HepG2 (cell line): ENCODE measurements at regions not wholly inside any gene's neighbourhood (a gene's known extent, or its start where the extent isn't known, plus 50 kb on each side); places are given as distances from the start of the nearest gene placed in this dataset.
A peak's percentile ranks its signal among the peaks of the same experiment; 100 is the strongest.

Source experiments
- ATAC-seq: fragments of 200-7000 bp; cut with Tn5 transposase; 3 replicates; pipeline ENCODE4 v1.9.1; 2020; ENCODE audit warnings: mild to moderate bottlenecking, moderate library complexity
- BruUV-seq: library from RNA; stranded (reverse); fragments of 400-500 nt; replicated peaks from 2 replicates; lab custom pipeline; 2021; lab: Mats Ljungman, UMichigan
- CTCF ChIA-PET: fragments of 300-600 bp; formaldehyde crosslinking; extraction: SDS; loops from one replicate; lab custom pipeline; 2021; ENCODE audit warnings: low total read pairs, inconsistent platforms, low intra/inter-chr PET ratio; lab: Yijun Ruan, JAX
- POLR2A ChIA-PET: fragments of 350-600 bp; sonication (Branson Sonifier 250); formaldehyde crosslinking; loops from one replicate; lab custom pipeline; 2020; ENCODE audit warnings: antibody characterized with exemption, inconsistent platforms; lab: Yijun Ruan, JAX
- DNase-seq: peaks from one replicate; pipeline ENCODE4 v3.0.0-alpha.2; 2015; ENCODE audit warnings: low spot score
- FAIRE-seq: peaks from 3 replicates; lab custom pipeline; 2011; peaks lifted over from hg19 to GRCh38; lab: Jason Lieb, UNC
- H2AFZ ChIP-seq: one replicate; pipeline ENCODE4 v1.6.1; 2011; ENCODE audit warnings: low read length, inconsistent platforms
- H3K27ac ChIP-seq: fragments of 300-600 bp; 3 replicates; pipeline ENCODE4 v1.8.0; 2011; ENCODE audit warnings: mixed run types, mild to moderate bottlenecking, mixed read lengths, low read length, inconsistent platforms; ENCODE audit not compliant: insufficient read depth; ENCODE audit errors: extremely low read length
- H3K27me3 ChIP-seq, 2 experiments: fragments of 200-600 bp in 1 of 2; 2 replicates in 1 of 2; 3 replicates in 1 of 2; pipeline versions ENCODE4 v1.6.0 to v1.8.0; 2011; ENCODE audit warnings: low read length in 2 of 2, mild to moderate bottlenecking in 2 of 2, moderate library complexity in 2 of 2, inconsistent platforms in 1 of 2; ENCODE audit not compliant: insufficient read depth in 2 of 2, control insufficient read depth in 1 of 2
- H3K36me3 ChIP-seq, 2 experiments: fragments of 200-600 bp in 1 of 2; replicated peaks in 1 of 2; 2 replicates in 1 of 2; 3 replicates in 1 of 2; pipeline versions ENCODE4 v1.5.1 to v1.8.0; 2011; ENCODE audit warnings: low read length in 2 of 2, inconsistent platforms in 1 of 2; ENCODE audit not compliant: insufficient read depth in 2 of 2, control insufficient read depth in 1 of 2
- H3K4me1 ChIP-seq: 2 replicates; pipeline ENCODE4 v1.5.1; 2012; ENCODE audit warnings: low read length, inconsistent platforms; ENCODE audit not compliant: insufficient read depth
- H3K4me2 ChIP-seq: 2 replicates; pipeline ENCODE4 v1.6.0; 2011; ENCODE audit warnings: low read depth, low read length, inconsistent platforms
- H3K4me3 ChIP-seq, 3 experiments: fragments of 200-600 bp in 1 of 3; sonication (generic), shearing (Covaris generic) in 1 of 3; replicated peaks in 1 of 3; 2 replicates each; pipeline ENCODE4 v1.5.1; 2011 to 2016; ENCODE audit warnings: low read length in 3 of 3, inconsistent platforms in 2 of 3, low read depth in 2 of 3, mild to moderate bottlenecking in 2 of 3, control low read depth in 1 of 3, mixed read lengths in 1 of 3; ENCODE audit not compliant: insufficient read depth in 1 of 3
- H3K79me2 ChIP-seq: one replicate; pipeline ENCODE4 v1.6.1; 2011; ENCODE audit warnings: low read length, inconsistent platforms; ENCODE audit not compliant: insufficient read depth
- H3K9ac ChIP-seq: 2 replicates; pipeline ENCODE4 v1.6.0; 2011; ENCODE audit warnings: mild to moderate bottlenecking, low read depth, low read length, inconsistent platforms; ENCODE audit not compliant: insufficient read depth
- H3K9me3 ChIP-seq: 2 replicates; pipeline ENCODE4 v1.5.1; 2012; ENCODE audit warnings: mild to moderate bottlenecking, low read length
- H4K20me1 ChIP-seq: 2 replicates; pipeline ENCODE4 v1.6.0; 2011; ENCODE audit warnings: inconsistent platforms, mild to moderate bottlenecking, low read length, moderate library complexity; ENCODE audit not compliant: insufficient read depth
- AKAP8 ChIP-seq: sonication (generic); formaldehyde crosslinking; IDR thresholded peaks from 2 replicates; pipeline ENCODE4 v1.5.1; 2020; ENCODE audit warnings: mild to moderate bottlenecking, missing genetic modification reagents
- KLF6 ChIP-seq: IDR thresholded peaks from 2 replicates; pipeline ENCODE4 v1.8.0; 2016; ENCODE audit warnings: missing biosample characterization, missing genetic modification reagents
- MAFF ChIP-seq: IDR thresholded peaks from 2 replicates; pipeline ENCODE4 v1.6.1; 2011; ENCODE audit warnings: low read depth, low read length, improper control_type of control experiment
- MAFK ChIP-seq, 2 experiments: IDR thresholded peaks in 1 of 2; conservative IDR thresholded peaks in 1 of 2; 2 replicates each; pipeline ENCODE4 v1.6.1; 2011; ENCODE audit warnings: improper control_type of control experiment in 2 of 2, low read length in 2 of 2
- PAXIP1 ChIP-seq: sonication (generic); formaldehyde crosslinking; conservative IDR thresholded peaks from 2 replicates; pipeline ENCODE4 v1.4.0; 2020; ENCODE audit warnings: mild to moderate bottlenecking, missing genetic modification reagents, moderate library complexity
- PLRG1 ChIP-seq: fragments of 450-650 bp; conservative IDR thresholded peaks from 2 replicates; pipeline ENCODE4 v1.6.1; 2016
- TOPORS ChIP-seq: sonication (generic); formaldehyde crosslinking; IDR thresholded peaks from 2 replicates; pipeline ENCODE4 v1.8.0; 2023; ENCODE audit warnings: mild to moderate bottlenecking, missing genetic modification reagents
- ZBTB1 ChIP-seq: sonication (generic); formaldehyde crosslinking; IDR thresholded peaks from 2 replicates; pipeline ENCODE4 v1.4.0; 2020; ENCODE audit warnings: missing genetic modification reagents, borderline replicate concordance
- ZNF446 ChIP-seq: sonication (generic); formaldehyde crosslinking; IDR thresholded peaks from 2 replicates; pipeline ENCODE4 v1.5.0; 2020; ENCODE audit warnings: mild to moderate bottlenecking, missing genetic modification reagents
- ZNF775 ChIP-seq: sonication (generic); formaldehyde crosslinking; IDR thresholded peaks from 2 replicates; pipeline ENCODE4 v1.4.0; 2020; ENCODE audit warnings: missing genetic modification reagents, mild to moderate bottlenecking, moderate library complexity, borderline replicate concordance
- WGBS: methylation state at CpG from one replicate; pipeline ENCODE4 v1.1.6; 2017; ENCODE audit warnings: low lambda C conversion rate; 5-methylcytosine and 5-hydroxymethylcytosine counted together
- in situ Hi-C: cut with HindIII; loops from 2 replicates; pipeline ENCODE4 v1.10.0; 2017; ENCODE audit warnings: low pct_unique_long_range_greater_than_20kb; ENCODE audit not compliant: extremely low pct_ligation_motif_present
- intact Hi-C: fragments of 100-400 bp; cut with micrococcal nuclease; formaldehyde crosslinking; loops from one replicate; pipeline ENCODE4 v1.10.0; 2022; ENCODE audit not compliant: unreplicated experiment

- TF ChIP-seq ZNF446 (CRISPR knock-in tag) (no peak), KLF6 (CRISPR knock-in tag) (no peak)
- TF ChIP-seq, all 625 proteins: peak for 0
Measured at GRCh38 chr10:62560201-62560819, 186.1 kb downstream of the ZNF365 start (continued).

GRCh38 chr10:62561151-62561550 is 187.0 kb downstream of the ZNF365 start:
- Histone ChIP-seq H3K79me2 (no peaks in the 10 kb centered on the region), H3K4me1 (no peaks in the 10 kb centered on the region), H3K4me2 (no peak overlapping the region), H3K9ac (no peak overlapping the region), H2AFZ (no peak overlapping the region), H3K36me3 (no peaks in the 10 kb centered on the region), H3K27ac (no peak overlapping the region), H4K20me1 (no peaks in the 10 kb centered on the region), H3K4me3 (no peak overlapping the region), H3K9me3 (no peaks in the 10 kb centered on the region), H3K27me3 (no peaks in the 10 kb centered on the region)
- BruUV-seq, result no TSS peak
- in situ Hi-C loops (no loop called here), intact Hi-C loops (no loop called here)
- 12% methylated on average over 3 of the region's 3 CpGs for WGBS
- POLR2A ChIA-PET, result no interaction called here
- DNase-seq, result no peak
- peak; percentile 25 to 49; a peak in 2 of 4 replicates for TF ChIP-seq MAFK (conservative IDR thresholded peaks at IDR 0.05 in 1 of 2, IDR thresholded peaks at IDR 0.05 in 1 of 2; ENCODE audit: low read length in 2 of 2)
- peak; percentile 38; the same call in 1 of the 2 replicates for TF ChIP-seq MAFF
- TF ChIP-seq AKAP8 (CRISPR knock-in tag), result no peak
- no peak for ATAC-seq
- CTCF ChIA-PET, result no interaction called here
- FAIRE-seq, result no peak

- 17% methylated on average over 2 of the region's 2 CpGs for WGBS
- intact Hi-C loops, result no loop called here
Measured at GRCh38 chr10:62562101-62562500, 187.9 kb downstream of the ZNF365 start.

More at GRCh38 chr10:62562101-62562500, 187.9 kb downstream of the ZNF365 start:
- ChIA-PET POLR2A (no interaction called here), CTCF (no interaction called here)
- Histone ChIP-seq H3K4me1 (no peaks in the 10 kb centered on the region), H3K79me2 (no peaks in the 10 kb centered on the region), H3K4me2 (no peak overlapping the region), H3K27me3 (no peaks in the 10 kb centered on the region), H3K27ac (no peak overlapping the region), H2AFZ (no peak overlapping the region), H3K9ac (no peak overlapping the region), H3K9me3 (no peaks in the 10 kb centered on the region), H3K36me3 (no peaks in the 10 kb centered on the region), H3K4me3 (no peak overlapping the region), H4K20me1 (no peaks in the 10 kb centered on the region)
- DNase-seq, result no peak
- in situ Hi-C loops, result no loop called here
- BruUV-seq, result no TSS peak
- FAIRE-seq, result no peak
- TF ChIP-seq PAXIP1 (CRISPR knock-in tag) (no peak), TOPORS (CRISPR knock-in tag) (no peak), ZBTB1 (CRISPR knock-in tag) (no peak), PLRG1 (no peak), ZNF775 (no peak)
- ATAC-seq, result no peak
